Mesothelial cell of epicardium (in vitro differentiated cells): ENCODE measurements at regions not wholly inside any gene's neighbourhood (a gene's known extent, or its start where the extent isn't known, plus 50 kb on each side); places are given as distances from the start of the nearest gene placed in this dataset.
"Not testable (repeated sequence)": the region's sequence is repeated elsewhere in the genome, so short reads cannot be mapped to it uniquely, and the experiment has no call there.

Experiments used
- DNase-seq, 2 experiments: peaks; one replicate each; pipeline ENCODE4 v3.0.0; 2021; ENCODE audit warnings: low spot score in 2 of 2; ENCODE audit not compliant: unreplicated experiment in 2 of 2
- H3K27ac Mint-ChIP-seq: 2 replicates; pipeline ENCODE4 v1.8.0; 2021; ENCODE audit warnings: mixed read lengths
- H3K27me3 Mint-ChIP-seq: 2 replicates; pipeline ENCODE4 v1.8.0; 2021; ENCODE audit warnings: low read depth, mixed read lengths
- H3K36me3 Mint-ChIP-seq: 2 replicates; pipeline ENCODE4 v1.8.0; 2021; ENCODE audit warnings: mixed read lengths
- H3K4me1 Mint-ChIP-seq: 2 replicates; pipeline ENCODE4 v1.8.0; 2021; ENCODE audit warnings: mixed read lengths
- H3K4me3 Mint-ChIP-seq: 2 replicates; pipeline ENCODE4 v1.8.0; 2021; ENCODE audit warnings: mild to moderate bottlenecking, moderate library complexity, mixed read lengths
- H3K9me3 Mint-ChIP-seq: 2 replicates; pipeline ENCODE4 v1.8.0; 2021; ENCODE audit warnings: mixed read lengths
- CTCF ChIP-seq: fragments of 200-600 bp; sonication (generic); IDR thresholded peaks from one replicate; pipeline ENCODE4 v1.5.0; 2021; ENCODE audit warnings: antibody characterized with exemption; ENCODE audit not compliant: unreplicated experiment

DNA sequence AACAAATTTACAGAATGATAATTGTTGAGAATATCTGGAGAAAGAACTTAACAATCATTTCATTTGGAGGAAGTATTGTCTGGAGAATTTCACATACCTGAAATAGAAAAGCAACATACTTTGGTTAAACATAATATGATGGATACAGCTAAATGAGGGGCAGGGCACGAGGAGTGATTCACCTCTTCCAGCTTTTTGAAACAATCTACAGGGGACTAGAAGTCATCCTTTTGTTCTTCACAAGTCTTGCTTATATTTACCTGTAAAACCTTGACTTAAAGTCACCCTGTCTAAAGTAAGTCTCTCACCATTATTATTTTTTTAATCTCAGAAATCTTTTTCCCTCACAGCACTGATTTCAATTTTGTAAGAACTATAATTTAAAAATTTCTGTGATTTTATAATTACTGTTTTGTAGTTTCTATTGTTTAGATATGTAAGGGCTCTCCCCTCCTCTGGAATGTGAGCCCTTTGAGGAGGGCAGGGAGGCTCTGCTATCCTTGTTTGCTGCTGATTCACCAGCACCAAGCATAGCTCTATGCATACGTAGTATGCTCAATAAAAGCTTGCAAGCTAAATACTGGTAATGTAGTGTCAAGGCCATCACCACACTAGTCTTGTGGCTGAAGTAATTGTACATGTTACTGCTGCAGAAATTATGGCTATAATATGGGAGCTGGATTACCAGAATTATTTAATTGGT lies 193.9 kb upstream of the THRB start:
- no peaks in the 10 kb centered on the region for H3K9me3 Mint-ChIP-seq
- no peak for TF ChIP-seq CTCF
- peaks cover 28% of the 10 kb centered on the region for H3K4me1 Mint-ChIP-seq
- no peak overlapping the region for H3K4me3 Mint-ChIP-seq
- H3K27me3 Mint-ChIP-seq: no peaks in the 10 kb centered on the region
- DNase-seq: no peak
- H3K36me3 Mint-ChIP-seq: no peaks in the 10 kb centered on the region
- peak overlapping the region; percentile 77 for H3K27ac Mint-ChIP-seq

DNA sequence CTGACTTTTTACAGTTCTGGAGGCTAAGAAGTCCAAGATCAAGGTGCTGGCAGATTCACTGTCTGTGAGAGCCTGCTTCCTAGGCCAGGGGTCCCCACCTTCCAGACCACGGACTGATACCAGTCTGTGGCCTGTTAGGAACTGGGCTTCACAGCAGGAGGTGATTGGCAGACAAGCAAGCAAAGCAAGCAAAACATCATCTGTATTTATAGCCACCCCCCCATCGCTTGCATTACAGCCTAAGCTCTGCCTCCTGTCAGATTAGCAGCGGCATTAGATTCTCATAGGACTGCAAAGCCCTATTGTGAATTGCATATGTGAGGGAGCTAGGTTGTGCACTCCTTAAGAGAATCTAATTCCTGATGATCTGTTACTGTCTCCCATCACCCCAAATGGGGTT lies 194.7 kb upstream of the THRB start:
- Mint-ChIP-seq H3K36me3 (no peaks in the 10 kb centered on the region), H3K27ac (peak overlapping the region; percentile 77), H3K4me3 (no peak overlapping the region), H3K27me3 (no peaks in the 10 kb centered on the region), H3K4me1 (peaks cover 25% of the 10 kb centered on the region), H3K9me3 (peaks cover 6% of the 10 kb centered on the region)
- no peak for DNase-seq
- TF ChIP-seq CTCF: no peak

- no peak for DNase-seq
- H3K4me3 Mint-ChIP-seq: no peak overlapping the region
- no peaks in the 10 kb centered on the region for H3K27me3 Mint-ChIP-seq
Observed at GRCh38 chr3:24690777-24691176, 196.1 kb upstream of the THRB start.

DNA sequence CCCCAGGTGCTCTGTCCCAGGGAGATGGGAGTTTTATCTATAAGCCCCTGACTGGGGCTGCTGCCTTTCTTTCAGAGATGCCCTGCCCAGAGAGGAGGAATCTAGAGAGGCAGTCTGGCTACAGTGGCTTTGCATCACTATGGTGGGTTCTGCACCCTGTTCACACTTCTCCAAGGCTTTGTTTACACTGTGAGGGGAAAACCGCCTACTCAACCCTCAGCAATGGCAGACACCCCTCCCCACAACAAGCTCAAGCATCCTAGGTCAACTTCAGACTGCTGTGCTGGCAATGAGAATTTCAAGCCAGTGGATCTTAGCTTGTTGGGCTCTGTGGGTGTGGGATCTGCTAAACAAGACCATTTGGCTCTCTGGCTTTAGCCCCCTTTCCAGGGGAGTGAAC lies 204.4 kb upstream of the THRB start:
- DNase-seq, H3K4me1 Mint-ChIP-seq, H3K27ac Mint-ChIP-seq, H3K4me3 Mint-ChIP-seq, H3K27me3 Mint-ChIP-seq: not testable (repeated sequence)
- Mint-ChIP-seq H3K9me3 (peaks cover 41% of the 10 kb centered on the region), H3K36me3 (peaks cover 19% of the 10 kb centered on the region)

More at GRCh38 chr3:24690777-24691176, 196.1 kb upstream of the THRB start:
- TF ChIP-seq CTCF: no peak
- peaks cover 15% of the 10 kb centered on the region for H3K9me3 Mint-ChIP-seq
- H3K4me1 Mint-ChIP-seq: peaks cover 18% of the 10 kb centered on the region
- H3K36me3 Mint-ChIP-seq: peaks cover 7% of the 10 kb centered on the region
- H3K27ac Mint-ChIP-seq: no peak overlapping the region

DNA sequence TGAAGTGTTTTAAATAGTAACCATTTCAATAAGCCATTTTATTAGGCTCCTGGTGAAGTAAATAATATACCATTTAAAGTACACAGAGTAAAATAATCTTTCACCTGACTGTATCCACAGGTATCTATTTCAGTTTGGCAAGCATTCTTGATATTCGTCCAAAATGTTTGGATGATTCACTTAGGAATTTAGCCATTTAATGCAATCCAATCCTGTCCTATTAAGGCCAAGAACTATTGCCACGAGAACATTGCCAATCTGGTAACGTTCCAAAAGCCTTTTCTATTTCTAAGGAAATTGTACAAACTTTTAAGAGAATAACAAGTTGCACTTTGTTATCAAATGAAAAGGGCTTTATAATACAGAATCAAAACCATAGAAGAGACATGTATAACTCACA lies 209.8 kb upstream of the THRB start:
- H3K27me3 Mint-ChIP-seq: peaks cover 5% of the 10 kb centered on the region
- no peak for DNase-seq

DNA sequence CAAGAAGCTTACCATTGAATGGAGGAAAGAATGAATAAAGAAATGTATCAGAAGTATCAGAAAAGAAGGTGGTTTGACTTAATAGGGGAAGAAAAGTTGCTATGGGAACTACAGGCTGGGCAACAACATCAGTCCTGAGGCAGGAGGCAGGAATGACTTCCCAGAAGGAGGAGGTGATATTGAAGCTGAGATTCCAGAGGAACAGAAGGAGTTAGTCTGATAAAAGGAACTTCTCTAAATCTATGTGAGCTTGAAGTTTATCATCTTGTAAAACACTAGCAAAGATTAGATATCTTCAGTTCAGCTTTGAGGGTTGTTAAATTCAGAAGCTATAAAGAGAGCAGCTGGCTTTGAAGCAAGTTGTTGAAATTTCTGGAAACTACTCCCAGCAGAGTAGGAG lies 213.3 kb upstream of the THRB start:
- TF ChIP-seq CTCF: no peak
- Mint-ChIP-seq H3K4me1 (peaks cover 10% of the 10 kb centered on the region), H3K27ac (no peak overlapping the region), H3K27me3 (peaks cover 13% of the 10 kb centered on the region), H3K9me3 (no peaks in the 10 kb centered on the region), H3K4me3 (no peak overlapping the region), H3K36me3 (no peaks in the 10 kb centered on the region)
- DNase-seq: no peak

More for the DNA sequence above, 209.8 kb upstream of the THRB start:
- Mint-ChIP-seq H3K27ac (no peak overlapping the region), H3K9me3 (no peaks in the 10 kb centered on the region), H3K36me3 (peaks cover 2% of the 10 kb centered on the region), H3K4me3 (no peak overlapping the region), H3K4me1 (peaks cover 8% of the 10 kb centered on the region)
- TF ChIP-seq CTCF: no peak
